Effector memory CD8-positive, alpha-beta T cell (primary cell): ENCODE measurements at regions not wholly inside any gene's neighbourhood (a gene's known extent, or its start where the extent isn't known, plus 50 kb on each side); places are given as distances from the start of the nearest gene placed in this dataset.
"Not testable (repeated sequence)": the region's sequence is repeated elsewhere in the genome, so short reads cannot be mapped to it uniquely, and the experiment has no call there.

Experiments used
- ATAC-seq: fragments of 150-1000 bp; cut with Tn5 transposase; replicated peaks from 2 replicates; pipeline ENCODE4 v1.10.0; 2021; ENCODE audit warnings: mild to moderate bottlenecking, moderate library complexity
- DNase-seq, 3 experiments: peaks; one replicate each; pipeline ENCODE4 v3.0.0; 2021
- H3K27ac Mint-ChIP-seq, 2 donors: one replicate each; pipeline ENCODE4 v1.8.0; 2022; ENCODE audit warnings: mild to moderate bottlenecking in 2 of 2, mixed read lengths in 2 of 2, moderate library complexity in 2 of 2
- H3K27me3 Mint-ChIP-seq, 2 donors: one replicate each; pipeline ENCODE4 v1.8.0; 2022; ENCODE audit warnings: mixed read lengths in 2 of 2
- H3K36me3 Mint-ChIP-seq: one replicate; pipeline ENCODE4 v1.8.0; 2022; ENCODE audit warnings: mild to moderate bottlenecking, moderate library complexity, mixed read lengths; ENCODE audit not compliant: insufficient read depth
- H3K4me1 Mint-ChIP-seq, 2 donors: one replicate each; pipeline ENCODE4 v1.8.0; 2022; ENCODE audit warnings: low read depth in 2 of 2, mixed read lengths in 2 of 2
- H3K4me3 Mint-ChIP-seq, 2 donors: one replicate each; pipeline ENCODE4 v1.8.0; 2022; ENCODE audit warnings: mild to moderate bottlenecking in 2 of 2, mixed read lengths in 2 of 2, moderate library complexity in 2 of 2
- H3K9me3 Mint-ChIP-seq, 2 donors: one replicate each; pipeline ENCODE4 v1.8.0; 2022; ENCODE audit warnings: mixed read lengths in 2 of 2

- DNase-seq = no peak
- H3K36me3 Mint-ChIP-seq = peaks cover 3% of the 10 kb centered on the region
- H3K27ac Mint-ChIP-seq = no peak overlapping the region
- peaks cover 0 to 2% of the 10 kb centered on the region in 2 donors for H3K4me1 Mint-ChIP-seq
- ATAC-seq = no peak
- peaks cover 0 to 7% of the 10 kb centered on the region in 2 donors for H3K9me3 Mint-ChIP-seq
- no peak overlapping the region for H3K4me3 Mint-ChIP-seq
- peaks cover 0 to 14% of the 10 kb centered on the region in 2 donors for H3K27me3 Mint-ChIP-seq
Observed at GRCh38 chr20:22684072-22684762, 99.8 kb upstream of the FOXA2 start.

DNA sequence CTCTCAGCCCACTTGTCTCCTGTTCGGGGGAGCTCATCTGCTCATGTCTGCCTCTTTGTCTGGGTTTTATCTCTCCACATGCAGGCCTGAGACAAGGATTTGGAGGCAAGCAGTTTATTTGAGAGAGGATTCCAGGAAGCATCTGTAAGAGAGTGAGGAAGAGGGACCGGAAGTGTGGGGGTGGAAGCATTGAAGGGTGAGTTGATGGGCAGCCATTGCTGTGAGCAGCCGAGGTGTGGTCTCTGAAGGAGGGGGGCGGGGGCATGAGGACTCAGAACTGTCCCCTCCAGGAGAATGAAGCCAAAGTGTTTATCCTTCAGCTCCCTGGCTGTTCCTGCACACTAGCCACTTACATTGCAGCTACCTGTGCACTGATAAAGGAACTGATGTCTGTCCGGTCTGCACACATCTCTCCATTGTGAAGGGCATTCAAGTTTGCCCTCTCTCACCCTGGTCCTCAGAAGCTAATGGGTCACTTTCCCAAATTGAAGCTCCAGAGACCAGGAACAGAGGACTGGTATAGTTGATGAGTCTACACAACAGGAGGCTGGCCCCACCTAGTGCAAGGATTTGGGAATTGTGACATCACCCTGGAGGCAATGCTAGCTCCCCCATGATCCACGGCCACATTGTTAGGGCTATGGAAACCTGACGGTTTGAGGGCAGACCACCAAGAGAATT lies 100.5 kb upstream of the FOXA2 start:
- Mint-ChIP-seq H3K4me1 (peaks cover 0 to 2% of the 10 kb centered on the region in 2 donors), H3K36me3 (peaks cover 3% of the 10 kb centered on the region), H3K27me3 (peaks cover 0 to 18% of the 10 kb centered on the region in 2 donors), H3K4me3 (no peak overlapping the region), H3K9me3 (peaks cover 0 to 7% of the 10 kb centered on the region in 2 donors), H3K27ac (no peak overlapping the region)
- DNase-seq = no peak
- ATAC-seq = no peak

DNA sequence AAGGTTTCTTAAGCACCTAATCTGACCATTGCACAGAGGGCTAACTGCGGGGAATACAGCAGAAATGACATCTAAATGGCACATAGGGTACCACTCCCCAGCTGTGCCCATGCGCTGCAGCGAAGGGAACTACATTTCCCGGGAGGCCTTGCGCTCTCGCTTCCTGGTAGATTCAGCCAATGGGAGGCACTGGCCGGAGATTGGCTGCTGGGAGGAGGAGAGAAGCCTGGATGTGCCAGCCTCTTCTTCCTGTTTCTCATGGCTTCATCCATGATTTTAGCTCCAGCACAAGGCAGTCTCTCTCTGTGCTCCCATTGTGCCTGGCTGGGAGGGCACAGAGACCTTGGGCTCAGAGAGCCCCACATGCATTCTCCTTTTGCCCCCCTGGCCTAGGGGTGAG lies 101.7 kb upstream of the FOXA2 start:
- Mint-ChIP-seq H3K4me1 (peaks cover 0 to 2% of the 10 kb centered on the region in 2 donors), H3K36me3 (peaks cover 3% of the 10 kb centered on the region), H3K9me3 (peaks cover 0 to 7% of the 10 kb centered on the region in 2 donors), H3K4me3 (no peak overlapping the region), H3K27me3 (peaks cover 0 to 29% of the 10 kb centered on the region in 2 donors), H3K27ac (no peak overlapping the region)
- no peak for ATAC-seq
- no peak for DNase-seq

DNA sequence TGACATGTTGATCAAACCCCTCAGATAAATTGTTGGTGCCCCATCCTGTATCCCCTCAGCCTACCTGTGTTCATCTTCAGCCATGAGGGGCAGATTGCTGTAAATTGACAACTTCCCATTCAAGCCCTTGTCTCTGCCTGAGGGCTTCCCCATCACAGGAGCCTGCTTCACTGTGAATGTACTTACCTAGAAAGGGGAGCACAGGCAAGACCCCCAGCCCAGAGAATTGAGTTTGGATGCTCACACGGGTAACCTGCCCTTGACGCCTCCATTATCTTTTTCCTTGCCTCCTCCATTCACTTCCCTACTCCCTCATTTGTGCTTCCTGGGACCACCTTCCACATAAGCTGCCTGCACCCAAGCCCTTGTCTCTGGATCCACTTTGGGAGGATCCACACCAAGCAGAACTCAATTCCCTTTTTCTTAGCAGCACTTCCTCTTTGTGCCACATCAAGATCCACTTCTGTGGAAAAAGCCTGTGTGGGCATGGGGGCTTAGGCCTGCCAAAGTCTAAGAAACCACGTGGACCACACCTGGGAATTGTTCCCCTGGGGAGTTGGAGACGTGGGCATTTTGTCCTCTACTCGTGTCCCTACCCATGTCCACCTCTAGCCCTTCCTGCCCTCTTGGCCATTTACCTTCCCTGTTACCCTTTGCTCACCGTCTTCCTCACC lies 103.4 kb upstream of the FOXA2 start:
- Mint-ChIP-seq H3K9me3 (peaks cover 0 to 7% of the 10 kb centered on the region in 2 donors), H3K27ac (no peak overlapping the region), H3K4me1 (peaks cover 0 to 4% of the 10 kb centered on the region in 2 donors), H3K4me3 (no peak overlapping the region), H3K36me3 (peaks cover 3% of the 10 kb centered on the region), H3K27me3 (peaks cover 0 to 29% of the 10 kb centered on the region in 2 donors)
- ATAC-seq = no peak
- no peak for DNase-seq

GRCh38 chr20:22688485-22688884 lies 104.1 kb upstream of the FOXA2 start:
- Mint-ChIP-seq H3K9me3 (peaks cover 0 to 7% of the 10 kb centered on the region in 2 donors), H3K27ac (no peak overlapping the region)

GRCh38 chr20:22689266-22689665 lies 104.9 kb upstream of the FOXA2 start:
- ATAC-seq (no peak), DNase-seq (no peak)
- Mint-ChIP-seq H3K27ac (no peak overlapping the region), H3K4me1 (peaks cover 0 to 4% of the 10 kb centered on the region in 2 donors), H3K9me3 (peaks cover 0 to 7% of the 10 kb centered on the region in 2 donors), H3K4me3 (no peak overlapping the region), H3K27me3 (peaks cover 0 to 29% of the 10 kb centered on the region in 2 donors), H3K36me3 (peaks cover 3% of the 10 kb centered on the region)

More at GRCh38 chr20:22688485-22688884, 104.1 kb upstream of the FOXA2 start:
- DNase-seq (no peak), ATAC-seq (no peak)
- Mint-ChIP-seq H3K36me3 (peaks cover 3% of the 10 kb centered on the region), H3K4me1 (peaks cover 0 to 4% of the 10 kb centered on the region in 2 donors), H3K4me3 (no peak overlapping the region), H3K27me3 (peaks cover 0 to 29% of the 10 kb centered on the region in 2 donors)

GRCh38 chr20:22690000-22690399 lies 105.6 kb upstream of the FOXA2 start:
- Mint-ChIP-seq H3K36me3 (peaks cover 3% of the 10 kb centered on the region), H3K9me3 (peaks cover 0 to 7% of the 10 kb centered on the region in 2 donors), H3K4me3 (no peak overlapping the region), H3K27ac (no peak overlapping the region), H3K4me1 (peaks cover 0 to 4% of the 10 kb centered on the region in 2 donors), H3K27me3 (peaks cover 0 to 29% of the 10 kb centered on the region in 2 donors)
- ATAC-seq (no peak), DNase-seq (no peak)

DNA sequence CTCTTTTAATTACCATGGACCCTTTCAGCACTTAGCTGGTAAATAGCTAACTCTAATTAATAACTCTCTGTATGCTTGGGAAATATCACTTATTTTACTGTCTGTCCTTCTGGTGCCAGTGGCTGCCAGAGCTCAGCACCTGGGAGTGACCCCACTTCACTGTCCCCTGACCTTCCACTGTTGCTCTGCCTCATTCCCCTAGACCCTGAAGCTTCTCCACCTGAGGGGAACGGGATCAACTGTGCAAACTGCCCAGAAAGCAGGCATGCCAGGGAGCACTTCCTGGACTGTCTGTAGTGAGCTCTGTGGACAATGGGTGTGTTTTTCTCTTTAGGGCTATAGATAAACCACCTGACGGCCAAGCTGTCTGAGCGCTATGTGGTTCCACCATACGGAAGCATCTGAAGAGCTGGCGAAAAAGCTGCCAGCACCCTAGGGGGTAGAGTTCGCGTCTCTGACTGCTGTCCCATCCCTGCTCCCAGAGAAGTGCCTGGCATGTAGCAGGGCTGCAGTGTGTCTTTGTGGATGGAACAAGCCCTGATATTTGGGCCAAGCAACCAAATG lies 106.3 kb upstream of the FOXA2 start:
- H3K27ac Mint-ChIP-seq = no peak overlapping the region
- H3K36me3 Mint-ChIP-seq = peaks cover 3% of the 10 kb centered on the region
- no peak for DNase-seq
- no peak overlapping the region for H3K4me3 Mint-ChIP-seq
- no peak for ATAC-seq
- peaks cover 0 to 7% of the 10 kb centered on the region in 2 donors for H3K9me3 Mint-ChIP-seq
- peaks cover 0 to 29% of the 10 kb centered on the region in 2 donors for H3K27me3 Mint-ChIP-seq
- peaks cover 0 to 4% of the 10 kb centered on the region in 2 donors for H3K4me1 Mint-ChIP-seq

- ATAC-seq (peak; percentile 37), DNase-seq (peak; percentile 2 to 15 (median 4))
- H3K27me3 Mint-ChIP-seq = peaks cover 0 to 29% of the 10 kb centered on the region in 2 donors
- H3K27ac Mint-ChIP-seq = no peak overlapping the region
- peaks cover 0 to 7% of the 10 kb centered on the region in 2 donors for H3K9me3 Mint-ChIP-seq
- peaks cover 0 to 4% of the 10 kb centered on the region in 2 donors for H3K4me1 Mint-ChIP-seq
- no peaks in the 10 kb centered on the region for H3K36me3 Mint-ChIP-seq
- no peak overlapping the region for H3K4me3 Mint-ChIP-seq
Observed at GRCh38 chr20:22691369-22692118, 107.2 kb upstream of the FOXA2 start.

GRCh38 chr20:22692119-22692475 lies 107.7 kb upstream of the FOXA2 start:
- Mint-ChIP-seq H3K27me3 (peaks cover 0 to 29% of the 10 kb centered on the region in 2 donors), H3K36me3 (no peaks in the 10 kb centered on the region), H3K27ac (no peak overlapping the region), H3K4me3 (no peak overlapping the region), H3K9me3 (peaks cover 0 to 2% of the 10 kb centered on the region in 2 donors), H3K4me1 (peaks cover 0 to 4% of the 10 kb centered on the region in 2 donors)
- no peak for DNase-seq
- ATAC-seq = no peak

GRCh38 chr20:22692620-22693019 lies 108.2 kb upstream of the FOXA2 start:
- DNase-seq, H3K4me1 Mint-ChIP-seq, H3K27ac Mint-ChIP-seq, H3K9me3 Mint-ChIP-seq, H3K4me3 Mint-ChIP-seq, ATAC-seq, H3K36me3 Mint-ChIP-seq: not testable (repeated sequence)
- H3K27me3 Mint-ChIP-seq = peaks cover 0 to 25% of the 10 kb centered on the region in 2 donors

DNA sequence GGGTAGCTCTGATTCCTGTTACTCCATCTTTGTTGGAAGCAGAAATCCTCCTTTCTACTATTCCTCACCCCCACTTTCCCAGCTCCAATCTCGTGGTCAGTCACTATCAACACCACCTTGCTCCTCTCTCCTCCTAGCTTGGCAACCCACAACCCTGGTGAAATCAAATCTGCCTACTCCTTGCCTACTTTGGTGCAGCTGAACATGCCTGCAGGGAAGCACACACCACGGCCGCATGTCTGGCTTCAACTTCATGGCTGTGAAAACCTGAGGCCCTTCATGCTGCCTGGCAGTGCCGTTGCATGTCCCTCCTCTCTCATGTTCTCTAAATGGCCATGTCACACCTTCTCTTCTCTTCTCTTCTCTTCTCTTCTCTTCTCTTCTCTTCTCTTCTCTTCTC lies 112.4 kb upstream of the FOXA2 start:
- no peak overlapping the region for H3K4me3 Mint-ChIP-seq
- ATAC-seq = no peak
- no peaks in the 10 kb centered on the region for H3K27me3 Mint-ChIP-seq
- H3K4me1 Mint-ChIP-seq = no peaks in the 10 kb centered on the region
- H3K36me3 Mint-ChIP-seq = no peaks in the 10 kb centered on the region
- H3K27ac Mint-ChIP-seq = no peak overlapping the region
- no peak for DNase-seq
- H3K9me3 Mint-ChIP-seq = peaks cover 0 to under 1% of the 10 kb centered on the region in 2 donors
